ENCODE measurements at regions not wholly inside any gene's neighbourhood (a gene's known extent, or its start where the extent isn't known, plus 50 kb on each side); places are given as distances from the start of the nearest gene placed in this dataset.

GRCh38 chr11:116180806-116181600 lies 591.8 kb downstream of the BUD13 start:
- no peak overlapping the region for H3K4me3 ChIP-seq (ENCODE audit: low read depth, low read length)
- TF ChIP-seq, protein P1, sequence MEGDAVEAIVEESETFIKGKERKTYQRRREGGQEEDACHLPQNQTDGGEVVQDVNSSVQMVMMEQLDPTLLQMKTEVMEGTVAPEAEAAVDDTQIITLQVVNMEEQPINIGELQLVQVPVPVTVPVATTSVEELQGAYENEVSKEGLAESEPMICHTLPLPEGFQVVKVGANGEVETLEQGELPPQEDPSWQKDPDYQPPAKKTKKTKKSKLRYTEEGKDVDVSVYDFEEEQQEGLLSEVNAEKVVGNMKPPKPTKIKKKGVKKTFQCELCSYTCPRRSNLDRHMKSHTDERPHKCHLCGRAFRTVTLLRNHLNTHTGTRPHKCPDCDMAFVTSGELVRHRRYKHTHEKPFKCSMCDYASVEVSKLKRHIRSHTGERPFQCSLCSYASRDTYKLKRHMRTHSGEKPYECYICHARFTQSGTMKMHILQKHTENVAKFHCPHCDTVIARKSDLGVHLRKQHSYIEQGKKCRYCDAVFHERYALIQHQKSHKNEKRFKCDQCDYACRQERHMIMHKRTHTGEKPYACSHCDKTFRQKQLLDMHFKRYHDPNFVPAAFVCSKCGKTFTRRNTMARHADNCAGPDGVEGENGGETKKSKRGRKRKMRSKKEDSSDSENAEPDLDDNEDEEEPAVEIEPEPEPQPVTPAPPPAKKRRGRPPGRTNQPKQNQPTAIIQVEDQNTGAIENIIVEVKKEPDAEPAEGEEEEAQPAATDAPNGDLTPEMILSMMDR (IDR thresholded peaks at IDR 0.05; ENCODE audit: borderline replicate concordance, insufficient read depth, low read depth, low read length), result no peak

- H3K4me3 ChIP-seq (ENCODE audit: low read depth, low read length), result no peak overlapping the region
- TF ChIP-seq, protein P1 (IDR thresholded peaks at IDR 0.05; ENCODE audit: borderline replicate concordance, insufficient read depth, low read depth, low read length), result no peak
These were observed 593.4 kb downstream of the BUD13 start for GRCh38 chr11:116179401-116179800.

DNA sequence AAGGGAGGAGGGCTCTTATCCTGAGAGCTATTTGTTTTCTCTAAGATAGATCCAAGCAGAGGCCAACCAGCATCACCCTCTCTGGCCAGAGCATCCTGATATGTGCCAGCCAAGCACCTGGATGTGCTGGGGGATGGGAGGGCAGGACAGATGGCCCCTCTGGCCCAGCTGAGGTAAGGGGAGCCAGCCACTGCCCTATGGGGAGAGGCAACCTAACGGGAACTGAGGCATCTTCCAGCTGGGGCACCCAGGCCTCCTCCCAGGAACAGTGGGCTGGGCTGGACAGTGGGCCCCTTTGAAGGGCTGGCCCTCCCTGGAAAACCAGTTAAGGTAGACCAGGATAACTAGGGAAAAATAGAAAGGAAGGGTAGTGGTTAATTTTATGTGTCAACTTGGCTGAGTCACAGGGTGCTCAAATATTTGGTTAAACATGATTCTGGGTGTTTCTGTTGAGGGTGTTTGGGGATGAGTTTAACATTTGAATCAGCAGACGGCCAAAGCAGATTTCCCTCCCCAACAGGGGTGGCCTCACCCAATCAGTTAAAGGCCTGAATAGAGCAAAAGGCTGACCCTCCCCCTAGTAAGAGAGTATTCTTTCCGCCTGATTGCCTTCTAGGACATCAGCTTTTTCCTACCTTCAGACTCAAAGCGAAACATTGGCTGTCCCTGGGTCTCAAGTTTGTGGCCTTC lies 595.1 kb downstream of the BUD13 start:
- TF ChIP-seq, protein P1 (IDR thresholded peaks at IDR 0.05; ENCODE audit: borderline replicate concordance, insufficient read depth, low read depth, low read length), result no peak
- H3K4me3 ChIP-seq (ENCODE audit: low read depth, low read length), result no peak overlapping the region

DNA sequence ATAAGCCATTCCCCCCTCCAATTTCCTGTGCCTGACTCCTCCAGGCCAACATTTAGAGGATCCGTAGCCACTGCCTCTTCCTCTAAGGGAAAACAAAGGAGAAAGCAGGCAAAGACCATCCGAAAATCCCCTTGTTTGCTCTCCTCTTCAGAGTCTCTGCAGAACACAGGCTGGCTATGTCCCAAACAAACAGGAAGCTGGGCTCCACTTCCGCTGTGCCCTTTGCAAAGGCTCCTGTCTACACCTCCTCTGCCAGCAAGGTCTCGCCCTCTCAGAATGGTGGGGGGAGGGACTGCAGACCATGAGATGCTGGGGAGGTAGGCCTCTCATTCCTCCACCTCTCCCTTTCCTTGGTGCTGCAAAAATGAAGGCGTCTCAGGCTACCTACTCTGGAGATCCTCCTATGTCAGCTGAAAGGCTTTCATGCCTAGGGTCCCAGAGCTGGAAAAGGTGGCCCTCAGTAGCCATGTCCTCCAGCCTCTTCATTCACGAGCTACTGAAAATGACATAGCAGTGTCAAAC lies 596.2 kb downstream of the BUD13 start:
- H3K4me3 ChIP-seq (ENCODE audit: low read depth, low read length), result no peak overlapping the region
- TF ChIP-seq, protein P1 (IDR thresholded peaks at IDR 0.05; ENCODE audit: borderline replicate concordance, insufficient read depth, low read depth, low read length), result no peak

GRCh38 chr11:116175707-116176106 lies 597.1 kb downstream of the BUD13 start:
- TF ChIP-seq, protein P1 (IDR thresholded peaks at IDR 0.05; ENCODE audit: borderline replicate concordance, insufficient read depth, low read depth, low read length), result no peak
- no peak overlapping the region for H3K4me3 ChIP-seq (ENCODE audit: low read depth, low read length)

- TF ChIP-seq, protein P1 (IDR thresholded peaks at IDR 0.05; ENCODE audit: borderline replicate concordance, insufficient read depth, low read depth, low read length), result no peak
- no peak overlapping the region for H3K4me3 ChIP-seq (ENCODE audit: low read depth, low read length)
These were observed 598.6 kb downstream of the BUD13 start for GRCh38 chr11:116173941-116174911.

Data from GM12875 (cell line).